22Rv1 (cell line): ENCODE measurements at regions not wholly inside any gene's neighbourhood (a gene's known extent, or its start where the extent isn't known, plus 50 kb on each side); places are given as distances from the start of the nearest gene placed in this dataset.

Experiments
- CTCF ChIP-seq: fragments of 450-650 bp; IDR thresholded peaks from 2 replicates; pipeline ENCODE4 v1.5.1; 2017; ENCODE audit warnings: mild to moderate bottlenecking
- ZFX ChIP-seq: fragments of 450-650 bp; IDR thresholded peaks from 2 replicates; pipeline ENCODE4 v1.6.1; 2017; ENCODE audit warnings: antibody characterized with exemption, borderline replicate concordance

DNA sequence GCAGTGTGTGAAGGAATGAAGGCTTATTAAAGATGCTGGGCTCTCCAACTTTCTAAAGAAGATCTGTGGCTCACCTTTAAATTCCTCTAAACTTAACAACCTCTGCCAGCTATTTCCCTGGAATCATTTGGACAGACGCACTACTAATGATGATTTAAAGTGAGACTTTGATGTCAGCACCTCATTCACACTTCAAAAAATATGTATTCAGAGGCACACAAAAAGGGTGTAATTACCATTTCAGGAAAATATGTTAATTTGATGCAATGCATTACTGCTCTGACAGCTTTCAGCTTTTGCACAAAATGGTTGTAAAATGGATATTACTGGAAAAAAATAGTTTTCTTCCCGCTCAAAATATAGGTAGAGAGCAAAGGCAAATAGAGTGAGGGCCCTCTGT is 423.9 kb upstream of the ASIC2 start:
- TF ChIP-seq CTCF (no peak), ZFX (no peak)
